GM19035 (cell line): ENCODE measurements at regions not wholly inside any gene's neighbourhood (a gene's known extent, or its start where the extent isn't known, plus 50 kb on each side); places are given as distances from the start of the nearest gene placed in this dataset.
"Not testable (repeated sequence)": the region's sequence is repeated elsewhere in the genome, so short reads cannot be mapped to it uniquely, and the experiment has no call there.

Experiments used
- ATAC-seq: cut with Tn5 transposase; IDR thresholded peaks from one replicate; pipeline ENCODE4 v1.9.1; 2021; ENCODE audit not compliant: unreplicated experiment

DNA sequence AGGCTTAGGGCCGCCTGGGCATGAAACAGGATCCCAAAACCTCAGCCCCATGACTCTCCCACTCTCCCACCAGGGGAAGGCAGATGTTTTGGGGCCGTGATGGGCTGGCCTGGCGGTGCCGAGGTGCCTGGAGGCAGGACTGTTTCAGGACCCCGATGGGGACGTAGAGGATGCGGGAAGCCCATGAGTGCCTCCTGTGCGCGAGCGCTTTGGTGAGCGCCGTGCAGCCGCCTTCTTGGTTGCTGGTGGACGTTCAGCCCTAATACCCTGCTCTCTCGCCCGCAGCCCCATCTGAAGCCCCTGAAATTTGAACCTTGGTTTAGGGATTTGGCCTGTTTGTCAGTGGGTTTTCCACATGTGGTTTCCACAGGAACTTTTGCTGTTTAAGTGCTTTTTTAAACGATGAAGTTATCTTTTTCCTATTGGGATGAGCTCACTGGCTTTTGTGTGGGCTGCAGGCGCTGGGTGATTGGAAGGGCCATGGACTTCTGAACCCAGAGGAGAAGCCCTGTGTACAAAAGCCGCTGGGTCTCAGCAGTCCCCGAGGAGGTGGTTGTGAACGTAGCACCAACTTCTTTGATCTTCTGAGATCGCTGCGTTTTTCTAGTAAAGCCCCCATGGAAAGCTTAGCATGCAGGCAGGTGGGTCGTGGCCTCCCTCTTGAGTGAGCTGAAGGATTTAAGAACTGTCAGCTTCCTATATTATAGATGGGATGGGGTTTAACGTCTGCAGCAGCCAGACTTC is 145.7 kb downstream of the NPIPB11 start:
- not testable (repeated sequence) for ATAC-seq

DNA sequence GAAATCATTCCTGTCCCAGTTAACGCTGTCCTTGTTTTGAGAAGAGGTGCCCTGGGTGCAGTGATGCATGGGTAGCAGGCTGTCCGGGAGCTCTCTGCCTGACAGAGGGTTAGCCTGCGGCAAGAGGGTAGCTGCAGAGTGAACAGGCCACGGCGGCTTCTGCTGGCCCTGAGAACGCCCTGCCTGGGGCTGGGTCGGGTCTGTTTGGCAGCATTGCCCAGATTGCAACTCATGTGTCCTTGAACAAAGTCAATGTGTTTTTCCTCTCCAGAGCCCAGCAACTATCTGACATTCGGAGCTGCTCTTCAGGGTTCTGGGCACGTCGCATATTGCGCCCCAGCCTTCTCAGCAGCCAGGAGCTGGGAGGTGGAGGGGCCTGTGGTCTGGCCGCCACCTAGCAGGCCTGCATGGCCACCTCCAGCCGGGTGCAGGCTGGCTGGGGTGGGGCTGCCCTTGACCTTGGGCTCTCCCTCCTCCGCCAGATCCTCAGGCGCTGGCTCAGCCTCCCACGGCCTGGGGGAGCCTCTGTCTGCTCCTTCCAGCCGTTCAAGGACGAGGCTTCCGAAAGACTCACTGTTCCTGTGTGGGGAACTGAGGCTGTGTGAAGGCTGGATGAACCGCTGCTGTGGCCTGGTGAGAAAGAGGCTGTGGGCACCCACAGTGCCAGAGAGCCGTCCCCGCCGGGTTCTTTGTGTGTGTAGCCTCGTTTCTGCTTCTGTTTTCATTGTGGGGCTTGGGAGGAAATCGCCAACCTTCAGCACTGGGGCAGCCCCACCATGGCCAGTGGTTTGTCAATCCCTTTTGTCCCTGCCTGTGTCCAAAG is 146.7 kb downstream of the NPIPB11 start:
- not testable (repeated sequence) for ATAC-seq

- ATAC-seq = not testable (repeated sequence)
These were observed 147.4 kb downstream of the NPIPB11 start for GRCh38 chr16:29258946-29259634.

GRCh38 chr16:29257419-29258336 is 148.8 kb downstream of the NPIPB11 start:
- not testable (repeated sequence) for ATAC-seq

DNA sequence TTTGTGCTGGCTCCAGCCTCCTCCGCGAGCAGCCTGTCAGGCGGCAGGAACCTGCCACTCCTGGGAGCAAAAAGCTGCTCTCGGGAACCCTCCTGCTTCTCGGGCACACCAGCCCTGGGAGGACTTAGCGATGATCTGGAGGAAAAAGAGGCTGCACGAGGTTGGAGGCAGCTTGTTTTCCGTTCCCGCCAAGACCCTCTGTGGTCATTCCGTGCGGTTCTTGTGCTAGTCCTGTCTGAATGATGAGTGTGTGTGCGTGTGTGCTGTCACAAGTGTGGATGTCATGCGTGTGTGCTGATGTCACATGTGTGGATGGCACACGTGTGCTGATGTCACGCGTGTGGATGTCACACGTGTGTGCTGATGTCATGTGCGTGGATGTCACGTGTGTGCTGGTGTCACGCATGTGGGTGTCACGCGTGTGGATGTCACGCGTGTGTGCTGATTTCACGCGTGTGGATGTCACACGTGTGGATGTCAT is 150.0 kb downstream of the NPIPB11 start:
- no peak for ATAC-seq

GRCh38 chr16:29255957-29256356 is 150.6 kb downstream of the NPIPB11 start:
- ATAC-seq = not testable (repeated sequence)

DNA sequence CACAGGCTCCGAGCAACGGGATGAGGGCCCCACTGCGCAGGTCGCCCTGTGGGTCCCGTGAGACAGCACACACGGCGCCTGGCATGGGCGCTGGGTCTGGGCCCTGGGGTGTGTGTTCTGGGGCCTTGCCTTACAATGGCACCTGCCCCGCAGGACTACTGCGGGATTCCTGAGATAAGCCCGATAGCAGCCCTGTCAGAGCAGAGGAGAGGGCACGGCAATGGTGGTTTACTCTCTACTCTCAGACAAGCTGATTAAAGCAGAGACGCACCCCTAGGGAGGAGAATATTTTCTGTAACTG is 151.1 kb downstream of the NPIPB11 start:
- ATAC-seq = not testable (repeated sequence)

- ATAC-seq = no peak
These were observed 151.6 kb downstream of the NPIPB11 start for GRCh38 chr16:29254676-29255495.

DNA sequence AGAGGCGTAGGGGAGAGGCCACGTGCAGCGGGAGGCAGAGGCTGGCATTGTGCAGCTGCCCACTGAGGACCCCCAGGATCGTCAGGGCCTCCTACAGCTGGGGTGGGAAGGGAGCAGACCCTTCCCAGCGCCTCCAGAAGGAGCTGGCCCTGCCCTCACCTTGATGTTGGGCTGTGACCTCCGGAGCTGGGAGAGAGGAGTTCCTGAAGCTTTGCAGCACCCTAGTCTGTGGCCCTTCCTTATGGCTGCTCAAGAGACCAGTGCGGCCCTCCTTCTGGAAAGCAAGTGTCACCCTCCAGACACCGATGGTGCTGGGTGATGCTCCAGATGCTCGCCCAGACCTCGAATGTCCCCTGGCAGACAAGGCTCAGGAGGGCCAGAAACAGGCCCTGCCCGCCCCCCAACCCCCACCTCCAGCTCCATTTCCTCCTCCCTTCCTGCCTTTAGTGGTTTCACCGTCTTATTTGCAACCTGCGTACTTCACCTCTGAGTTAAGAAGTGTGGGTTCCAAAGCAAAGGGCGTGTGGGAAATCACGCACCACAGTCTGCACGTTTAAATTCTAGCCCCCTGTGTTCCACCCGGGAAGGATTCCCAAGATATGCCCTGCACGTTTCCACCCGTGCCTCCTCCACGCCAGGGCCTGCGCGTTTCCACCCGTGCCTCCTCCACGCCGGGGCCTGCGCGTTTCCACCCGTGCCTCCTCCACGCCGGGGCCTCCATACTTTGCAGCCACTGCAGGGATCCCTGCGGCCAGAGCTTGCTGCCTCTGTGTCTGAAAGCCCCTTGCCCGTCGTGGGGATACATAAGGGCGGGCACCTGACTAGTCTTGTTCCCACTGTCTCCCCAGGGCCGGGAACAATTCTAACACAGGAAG is 152.6 kb downstream of the NPIPB11 start:
- not testable (repeated sequence) for ATAC-seq

- not testable (repeated sequence) for ATAC-seq
These were observed 153.4 kb downstream of the NPIPB11 start for GRCh38 chr16:29253066-29253590.

- ATAC-seq = not testable (repeated sequence)
These were observed 154.2 kb downstream of the NPIPB11 start for GRCh38 chr16:29252311-29252710.

DNA sequence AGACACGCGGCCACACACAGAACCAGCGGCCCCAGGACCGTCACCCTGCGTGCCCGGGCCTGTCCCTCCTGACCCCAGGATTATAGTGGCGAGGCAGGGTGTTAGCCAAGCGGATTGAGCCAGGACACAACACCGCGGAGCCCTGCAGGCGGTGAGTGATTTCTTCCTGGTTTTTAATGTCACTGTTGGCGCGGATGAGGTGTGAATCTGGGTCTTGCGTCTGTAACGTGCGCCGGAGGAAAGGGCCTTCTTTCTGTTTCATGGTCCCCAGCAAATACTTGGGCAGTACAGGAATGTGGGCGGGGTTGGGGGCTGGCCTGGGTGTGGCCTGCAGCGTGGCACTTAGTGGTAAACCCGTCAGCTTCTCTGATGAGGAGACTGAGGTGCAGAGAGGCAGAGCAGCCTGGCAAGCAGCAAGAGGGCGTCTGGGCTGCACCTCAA is 154.9 kb downstream of the NPIPB11 start:
- ATAC-seq = not testable (repeated sequence)

GRCh38 chr16:29250923-29251434 is 155.5 kb downstream of the NPIPB11 start:
- not testable (repeated sequence) for ATAC-seq

DNA sequence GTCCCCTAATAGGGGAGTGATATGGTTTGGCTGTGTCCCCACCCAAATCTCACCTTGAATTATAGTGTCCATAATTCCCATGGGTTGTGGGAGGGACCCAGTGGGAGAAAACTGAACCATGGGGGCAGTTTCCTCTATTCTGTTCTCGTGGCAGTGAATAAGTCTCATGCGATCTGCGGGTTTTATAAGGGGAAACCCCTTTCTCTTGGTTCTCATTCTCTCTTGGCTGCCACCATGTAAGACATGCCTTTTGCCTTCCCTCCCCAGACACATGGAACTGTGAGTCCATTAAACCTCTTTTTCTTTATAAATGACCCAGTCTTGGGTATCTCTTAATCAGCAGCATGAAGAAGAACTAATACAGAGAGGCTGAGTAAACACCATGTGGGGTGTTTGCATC is 156.0 kb downstream of the NPIPB11 start:
- not testable (repeated sequence) for ATAC-seq

DNA sequence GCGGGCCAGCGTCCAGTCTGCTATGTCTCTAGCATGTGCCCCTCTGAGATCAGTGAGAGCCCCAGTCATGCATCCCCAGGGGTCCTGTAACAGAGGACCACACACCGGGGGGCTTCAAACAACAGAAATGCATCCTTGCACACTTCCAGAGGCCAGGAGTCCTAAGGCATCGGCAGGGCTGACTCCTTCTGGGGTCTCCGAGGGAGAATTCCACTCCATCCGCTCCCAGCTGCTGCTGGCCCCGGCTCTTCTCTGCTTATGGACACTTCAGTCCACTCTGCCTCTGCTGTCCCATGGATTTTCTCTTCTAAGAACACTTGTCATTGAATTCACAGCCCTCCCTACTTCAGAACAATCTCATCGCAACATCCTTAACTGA is 157.6 kb downstream of the NPIPB11 start:
- ATAC-seq = not testable (repeated sequence)

DNA sequence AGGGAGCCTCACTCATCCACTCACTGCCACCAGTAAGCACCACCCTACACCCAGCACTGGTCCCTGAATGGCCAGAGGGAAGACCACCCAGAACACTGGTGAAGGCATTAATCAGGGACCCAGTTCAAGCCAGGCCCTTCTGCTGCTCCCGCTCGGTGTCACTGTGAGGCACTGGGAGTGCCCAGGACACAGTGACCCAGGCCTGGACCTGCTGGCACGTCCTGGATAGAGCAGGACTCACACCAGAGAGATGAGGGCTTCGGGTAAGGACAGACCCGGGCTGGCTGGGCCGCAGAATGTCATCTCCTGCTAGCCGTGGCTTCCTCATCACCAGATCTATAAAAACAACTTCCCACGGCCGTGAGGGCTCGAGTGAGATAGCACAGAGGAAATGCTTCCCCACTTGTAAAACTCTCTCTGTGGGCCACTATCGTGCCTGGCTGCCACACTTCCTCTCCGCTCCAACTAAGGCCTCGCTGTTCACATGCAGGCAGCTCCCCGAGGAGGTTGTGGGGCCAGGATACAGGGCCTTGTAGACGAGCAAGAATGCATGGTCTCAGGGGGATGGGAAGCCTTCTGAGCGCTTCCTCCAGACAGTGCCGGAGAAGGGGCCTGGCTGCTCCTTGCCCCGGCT is 158.1 kb downstream of the NPIPB11 start:
- not testable (repeated sequence) for ATAC-seq

DNA sequence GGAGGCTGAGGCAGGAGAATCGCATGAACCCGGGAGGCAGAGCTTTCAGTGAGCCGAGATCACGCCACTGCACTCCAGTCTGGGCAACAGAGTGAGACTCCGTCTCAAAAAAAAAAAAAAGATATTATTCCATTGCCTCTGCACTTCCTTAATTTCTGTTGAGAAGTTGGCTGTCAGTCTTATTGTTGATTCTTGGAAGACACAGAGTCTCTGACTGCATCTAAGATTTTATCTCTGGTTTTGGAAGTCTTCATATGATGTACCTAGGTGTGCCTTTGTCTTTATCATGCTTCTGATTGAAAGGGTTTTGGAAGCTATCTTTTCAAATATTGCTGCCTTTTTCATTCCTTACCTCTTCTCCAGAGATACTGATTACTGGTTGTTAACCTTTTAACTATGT is 160.4 kb downstream of the NPIPB11 start:
- ATAC-seq = not testable (repeated sequence)

DNA sequence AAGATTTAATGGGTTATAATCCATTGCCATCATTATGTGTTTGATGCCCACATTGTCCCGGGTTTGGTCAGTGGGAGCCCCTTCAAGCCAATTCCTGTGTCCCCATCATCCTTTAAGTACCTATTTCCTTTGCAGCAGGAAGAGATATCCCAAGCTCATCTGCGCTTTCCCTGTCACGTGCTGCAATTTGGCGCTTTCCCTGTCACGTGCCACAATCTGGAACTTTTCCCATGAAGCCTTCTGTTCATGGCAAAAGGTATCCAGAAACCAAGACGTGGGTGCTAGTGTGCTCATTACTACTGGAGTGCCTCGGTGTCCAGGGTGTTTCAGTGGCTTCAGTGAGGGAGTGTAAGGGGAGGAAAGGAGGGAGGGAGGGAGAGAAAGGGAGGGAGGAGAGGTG is 168.5 kb downstream of the NPIPB11 start:
- no peak for ATAC-seq
